ENCODE measurements at regions not wholly inside any gene's neighbourhood (a gene's known extent, or its start where the extent isn't known, plus 50 kb on each side); places are given as distances from the start of the nearest gene placed in this dataset.
A peak's percentile ranks its signal among the peaks of the same experiment; 100 is the strongest.
"Not testable (repeated sequence)": the region's sequence is repeated elsewhere in the genome, so short reads cannot be mapped to it uniquely, and the experiment has no call there.

GRCh38 chr6:4220558-4220957 lies 85.2 kb upstream of the ECI2 start:
- Histone ChIP-seq H3K36me3 (ENCODE audit: control insufficient read depth, insufficient read depth, low read length) (no peaks in the 10 kb centered on the region), H2AFZ (ENCODE audit: low read depth, low read length) (no peak overlapping the region), H3K27me3 (ENCODE audit: control insufficient read depth in 2 of 2, insufficient read depth in 2 of 2, low read length in 2 of 2) (peaks cover 0 to 5% of the 10 kb centered on the region in 2 experiments; a peak in 1 of 5 replicates), H3K27ac (ENCODE audit: extremely low read depth, low read depth, low read length) (no peak overlapping the region), H3K9ac (ENCODE audit: insufficient read depth in 1 of 2, low read depth in 2 of 2, low read length in 2 of 2) (no peak overlapping the region), H3K4me3 (no peak overlapping the region), H3K9me3 (replicated peaks; ENCODE audit: control insufficient read depth, insufficient read depth, low read depth, low read length) (no peaks in the 10 kb centered on the region), H4K20me1 (replicated peaks; ENCODE audit: control insufficient read depth, insufficient read depth, low read length) (no peaks in the 10 kb centered on the region), H3K79me2 (ENCODE audit: control insufficient read depth, insufficient read depth, low read length) (no peaks in the 10 kb centered on the region), H3K4me2 (ENCODE audit: insufficient read depth, low read length) (no peak overlapping the region), H3K9me1 (ENCODE audit: control insufficient read depth, insufficient read depth, low read length) (no peaks in the 10 kb centered on the region), H3K4me1 (replicated peaks in 1 of 2; ENCODE audit: control insufficient read depth in 2 of 2, insufficient read depth in 2 of 2, low read length in 2 of 2) (peaks cover 0 to 5% of the 10 kb centered on the region in 2 experiments; a peak in 1 of 5 replicates)
- FAIRE-seq (no peak), ATAC-seq (no peak), DNase-seq (ENCODE audit: extremely low read depth in 1 of 4, low spot score in 3 of 4) (no peak)
- BruUV-seq (replicated peaks) = no TSS peak
- TF ChIP-seq CEBPG (CRISPR knock-in tag; IDR thresholded peaks at IDR 0.05) (no peak), CEBPG (tag; conservative IDR thresholded peaks at IDR 0.05 in 1 of 2, IDR thresholded peaks at IDR 0.05 in 1 of 2) (peak; percentile 39 to 62; a peak in 2 of 4 replicates), TRIM28 (IDR thresholded peaks at IDR 0.05) (no peak)
- intact Hi-C loops (cut with micrococcal nuclease) (no loop called here), in situ Hi-C loops (cut with MboI) (no loop called here)
- WGBS (ENCODE audit: insufficient coverage, low coverage, missing lambda C conversion rate) = 0% methylated on average over 1 of the region's 1 CpG
- POLR2A ChIA-PET = no interaction called here
- CTCF ChIA-PET (ENCODE audit: low intra/inter-chr PET ratio) = no interaction called here

GRCh38 chr6:4218619-4219317 lies 83.4 kb upstream of the ECI2 start:
- H3K79me2 ChIP-seq (ENCODE audit: control insufficient read depth, insufficient read depth, low read length); FAIRE-seq; H4K20me1 ChIP-seq (replicated peaks; ENCODE audit: control insufficient read depth, insufficient read depth, low read length); H3K9me3 ChIP-seq (replicated peaks; ENCODE audit: control insufficient read depth, insufficient read depth, low read depth, low read length); intact Hi-C loops (cut with micrococcal nuclease); H3K9me1 ChIP-seq (ENCODE audit: control insufficient read depth, insufficient read depth, low read length); H2AFZ ChIP-seq (ENCODE audit: low read depth, low read length); H3K4me2 ChIP-seq (ENCODE audit: insufficient read depth, low read length); DNase-seq (ENCODE audit: extremely low read depth in 1 of 4, low spot score in 3 of 4); H3K9ac ChIP-seq (ENCODE audit: insufficient read depth in 1 of 2, low read depth in 2 of 2, low read length in 2 of 2); H3K4me1 ChIP-seq (replicated peaks in 1 of 2; ENCODE audit: control insufficient read depth in 2 of 2, insufficient read depth in 2 of 2, low read length in 2 of 2); BruUV-seq (replicated peaks); CTCF ChIA-PET (ENCODE audit: low intra/inter-chr PET ratio); H3K27me3 ChIP-seq (ENCODE audit: control insufficient read depth in 2 of 2, insufficient read depth in 2 of 2, low read length in 2 of 2); H3K4me3 ChIP-seq; H3K27ac ChIP-seq (ENCODE audit: extremely low read depth, low read depth, low read length); POLR2A ChIA-PET; ATAC-seq; H3K36me3 ChIP-seq (ENCODE audit: control insufficient read depth, insufficient read depth, low read length): not testable (repeated sequence)
- 13% methylated on average over 3 of the region's 3 CpGs for WGBS (ENCODE audit: insufficient coverage, low coverage, missing lambda C conversion rate)
- in situ Hi-C loops (cut with MboI) = loop anchor here (5.0 kb wide), 1 partner anchor 476 kb away; no protein-coding TSS in a partner anchor

Data from K562 (cell line).